Stomach (tissue), 4 donors: ENCODE measurements at regions not wholly inside any gene's neighbourhood (a gene's known extent, or its start where the extent isn't known, plus 50 kb on each side); places are given as distances from the start of the nearest gene placed in this dataset.

Source experiments
- EP300 ChIP-seq: sonication (generic); formaldehyde crosslinking; IDR thresholded peaks from one replicate; pipeline ENCODE4 v1.6.1; 2017; ENCODE audit warnings: antibody characterized with exemption
- POLR2A ChIP-seq, 4 donors: fragments of 450-650 bp; IDR thresholded peaks; one replicate each; pipeline ENCODE4 v1.6.1; 2016; ENCODE audit warnings: antibody characterized with exemption in 4 of 4, control low read depth in 2 of 4, mild to moderate bottlenecking in 1 of 4, moderate library complexity in 1 of 4
- POLR2AphosphoS5 ChIP-seq, 3 donors: sonication (generic); formaldehyde crosslinking; IDR thresholded peaks; one replicate each; pipeline ENCODE4 v1.6.1; 2016; ENCODE audit warnings: antibody characterized with exemption in 3 of 3
- TF ChIP-seq, protein P1 (sequence below), 7 experiments: fragments of 450-650 bp in 4 of 7; fragments of 200-600 bp in 3 of 7; sonication (generic) in 3 of 7; IDR thresholded peaks; one replicate each; pipeline ENCODE4 v1.5.1; 2016 to 2019; ENCODE audit warnings: antibody characterized with exemption in 7 of 7, control low read depth in 2 of 7, mild to moderate bottlenecking in 1 of 7

DNA sequence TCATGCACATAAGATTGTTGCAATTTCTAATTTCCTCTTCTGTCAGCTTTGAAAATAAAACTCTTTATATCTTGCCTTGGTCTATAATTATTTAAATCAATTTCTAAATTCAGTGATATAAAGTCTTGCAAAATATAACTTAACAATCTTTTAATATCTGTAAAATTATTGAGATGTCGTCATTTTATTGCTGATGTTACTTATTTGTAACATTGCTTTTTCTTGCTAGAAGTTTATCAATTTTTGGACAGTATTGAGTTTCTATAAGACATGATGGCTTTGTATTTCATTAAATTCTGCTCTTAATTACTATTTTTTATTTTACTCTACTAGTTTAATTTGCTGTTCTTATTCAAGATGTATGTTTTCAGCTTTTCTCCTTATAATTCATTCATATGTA is 1036.5 kb downstream of the TMEM182 start:
- TF ChIP-seq, protein P1, sequence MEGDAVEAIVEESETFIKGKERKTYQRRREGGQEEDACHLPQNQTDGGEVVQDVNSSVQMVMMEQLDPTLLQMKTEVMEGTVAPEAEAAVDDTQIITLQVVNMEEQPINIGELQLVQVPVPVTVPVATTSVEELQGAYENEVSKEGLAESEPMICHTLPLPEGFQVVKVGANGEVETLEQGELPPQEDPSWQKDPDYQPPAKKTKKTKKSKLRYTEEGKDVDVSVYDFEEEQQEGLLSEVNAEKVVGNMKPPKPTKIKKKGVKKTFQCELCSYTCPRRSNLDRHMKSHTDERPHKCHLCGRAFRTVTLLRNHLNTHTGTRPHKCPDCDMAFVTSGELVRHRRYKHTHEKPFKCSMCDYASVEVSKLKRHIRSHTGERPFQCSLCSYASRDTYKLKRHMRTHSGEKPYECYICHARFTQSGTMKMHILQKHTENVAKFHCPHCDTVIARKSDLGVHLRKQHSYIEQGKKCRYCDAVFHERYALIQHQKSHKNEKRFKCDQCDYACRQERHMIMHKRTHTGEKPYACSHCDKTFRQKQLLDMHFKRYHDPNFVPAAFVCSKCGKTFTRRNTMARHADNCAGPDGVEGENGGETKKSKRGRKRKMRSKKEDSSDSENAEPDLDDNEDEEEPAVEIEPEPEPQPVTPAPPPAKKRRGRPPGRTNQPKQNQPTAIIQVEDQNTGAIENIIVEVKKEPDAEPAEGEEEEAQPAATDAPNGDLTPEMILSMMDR (IDR thresholded peaks at IDR 0.05), result no peak
- no peak for TF ChIP-seq POLR2AphosphoS5 (IDR thresholded peaks at IDR 0.05)
- no peak for TF ChIP-seq EP300
- no peak for TF ChIP-seq POLR2A (IDR thresholded peaks at IDR 0.05)
